Vagina (tissue), 2 donors: ENCODE measurements at regions not wholly inside any gene's neighbourhood (a gene's known extent, or its start where the extent isn't known, plus 50 kb on each side); places are given as distances from the start of the nearest gene placed in this dataset.

Experiments
- DNase-seq, 2 donors: peaks; one replicate each; pipeline ENCODE4 v3.0.0-alpha.2; 2017; ENCODE audit errors: extremely low spot score in 2 of 2
- H3K27ac ChIP-seq: fragments of 200-600 bp; sonication (generic); one replicate; pipeline ENCODE4 v1.5.1; 2019
- H3K27me3 ChIP-seq: fragments of 200-600 bp; sonication (generic); one replicate; pipeline ENCODE4 v1.5.1; 2019
- H3K36me3 ChIP-seq, 2 donors: fragments of 200-600 bp; sonication (generic); one replicate each; pipeline ENCODE4 v1.5.1; 2017 to 2019
- H3K4me1 ChIP-seq: fragments of 200-600 bp; sonication (generic); one replicate; pipeline ENCODE4 v1.5.1; 2019
- H3K4me3 ChIP-seq, 2 donors: fragments of 200-600 bp; sonication (generic); 1 replicate in 1 of 2; 2 replicates in 1 of 2; pipeline ENCODE4 v1.5.1; 2016 to 2019
- H3K9me3 ChIP-seq: fragments of 200-600 bp; sonication (generic); one replicate; pipeline ENCODE4 v1.5.1; 2019
- POLR2A ChIP-seq, 2 donors: fragments of 450-650 bp; IDR thresholded peaks; one replicate each; pipeline ENCODE4 v1.6.1; 2017; ENCODE audit warnings: antibody characterized with exemption in 2 of 2, mild to moderate bottlenecking in 2 of 2, moderate library complexity in 2 of 2
- POLR2AphosphoS5 ChIP-seq, 2 donors: sonication (generic); formaldehyde crosslinking; IDR thresholded peaks; one replicate each; pipeline ENCODE4 v1.9.0; 2017; ENCODE audit warnings: antibody characterized with exemption in 2 of 2, mild to moderate bottlenecking in 2 of 2, low read depth in 1 of 2; ENCODE audit not compliant: insufficient read depth in 1 of 2
- intact Hi-C: fragments of 100-400 bp; cut with DNase I; formaldehyde crosslinking; loops from one replicate; pipeline ENCODE4 v1.15.1; 2023
- TF ChIP-seq, protein P1 (sequence below), 3 experiments: fragments of 450-650 bp in 2 of 3; fragments of 200-600 bp in 1 of 3; sonication (generic) in 1 of 3; IDR thresholded peaks; one replicate each; pipeline ENCODE4 v1.5.1; 2017 to 2019; ENCODE audit warnings: antibody characterized with exemption in 3 of 3, mild to moderate bottlenecking in 2 of 3, moderate library complexity in 2 of 3

- Histone ChIP-seq H3K27me3 (no peaks in the 10 kb centered on the region), H3K4me3 (no peak overlapping the region), H3K4me1 (peaks cover 33% of the 10 kb centered on the region), H3K27ac (no peak overlapping the region), H3K9me3 (peaks cover 4% of the 10 kb centered on the region), H3K36me3 (no peaks in the 10 kb centered on the region)
- DNase-seq: no peak
- intact Hi-C loops: no loop called here
- TF ChIP-seq POLR2AphosphoS5 (IDR thresholded peaks at IDR 0.05; ENCODE audit: insufficient read depth in 1 of 2, low read depth in 1 of 2) (no peak), POLR2A (IDR thresholded peaks at IDR 0.05) (no peak)
- TF ChIP-seq, protein P1, sequence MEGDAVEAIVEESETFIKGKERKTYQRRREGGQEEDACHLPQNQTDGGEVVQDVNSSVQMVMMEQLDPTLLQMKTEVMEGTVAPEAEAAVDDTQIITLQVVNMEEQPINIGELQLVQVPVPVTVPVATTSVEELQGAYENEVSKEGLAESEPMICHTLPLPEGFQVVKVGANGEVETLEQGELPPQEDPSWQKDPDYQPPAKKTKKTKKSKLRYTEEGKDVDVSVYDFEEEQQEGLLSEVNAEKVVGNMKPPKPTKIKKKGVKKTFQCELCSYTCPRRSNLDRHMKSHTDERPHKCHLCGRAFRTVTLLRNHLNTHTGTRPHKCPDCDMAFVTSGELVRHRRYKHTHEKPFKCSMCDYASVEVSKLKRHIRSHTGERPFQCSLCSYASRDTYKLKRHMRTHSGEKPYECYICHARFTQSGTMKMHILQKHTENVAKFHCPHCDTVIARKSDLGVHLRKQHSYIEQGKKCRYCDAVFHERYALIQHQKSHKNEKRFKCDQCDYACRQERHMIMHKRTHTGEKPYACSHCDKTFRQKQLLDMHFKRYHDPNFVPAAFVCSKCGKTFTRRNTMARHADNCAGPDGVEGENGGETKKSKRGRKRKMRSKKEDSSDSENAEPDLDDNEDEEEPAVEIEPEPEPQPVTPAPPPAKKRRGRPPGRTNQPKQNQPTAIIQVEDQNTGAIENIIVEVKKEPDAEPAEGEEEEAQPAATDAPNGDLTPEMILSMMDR (IDR thresholded peaks at IDR 0.05): no peak
Measured at GRCh38 chr10:31694126-31694685, 234.4 kb downstream of the ARHGAP12 start.

DNA sequence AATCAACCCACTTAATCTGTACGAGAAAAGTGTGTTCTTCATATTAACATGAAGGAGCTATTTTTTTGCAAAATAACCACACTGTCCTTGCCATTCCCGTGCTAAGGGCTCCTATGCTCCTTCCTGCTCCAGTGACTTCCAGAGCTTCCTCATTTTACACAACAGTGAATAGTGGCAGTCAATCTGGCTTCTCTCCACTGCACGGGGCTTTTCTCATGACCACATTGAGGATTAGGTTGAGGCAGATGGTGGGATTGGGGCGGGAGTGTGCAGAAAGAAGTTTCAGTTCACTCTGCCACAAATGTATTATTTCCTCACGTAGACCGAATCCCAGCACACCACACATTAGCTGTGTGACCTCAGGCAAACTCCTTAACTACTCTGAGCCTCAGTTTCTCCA is 235.1 kb downstream of the ARHGAP12 start:
- TF ChIP-seq, protein P1 (IDR thresholded peaks at IDR 0.05): no peak
- TF ChIP-seq POLR2A (IDR thresholded peaks at IDR 0.05) (no peak), POLR2AphosphoS5 (IDR thresholded peaks at IDR 0.05; ENCODE audit: insufficient read depth in 1 of 2, low read depth in 1 of 2) (no peak)

DNA sequence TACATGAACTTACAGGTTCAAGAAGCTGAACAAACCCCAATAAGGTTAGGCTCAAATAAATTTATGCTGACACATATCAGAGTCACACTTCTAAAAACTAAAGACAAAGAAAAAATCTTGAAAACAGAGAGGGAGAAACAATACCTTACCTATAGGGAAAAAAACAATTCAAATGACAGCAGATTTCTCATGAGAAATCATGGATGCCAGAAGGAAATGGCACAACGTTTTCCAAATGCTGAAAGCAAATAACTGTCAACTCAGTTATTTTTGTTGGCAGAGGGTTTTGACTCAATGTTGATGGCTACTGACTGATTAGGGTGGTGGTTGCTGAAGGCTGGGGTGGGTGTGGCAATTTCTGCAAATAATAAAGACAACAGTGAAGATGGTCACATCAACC is 239.4 kb downstream of the ARHGAP12 start:
- no peak overlapping the region for H3K27ac ChIP-seq
- H3K4me3 ChIP-seq: no peak overlapping the region
- no peak for DNase-seq
- H3K36me3 ChIP-seq: no peaks in the 10 kb centered on the region
- TF ChIP-seq, protein P1 (IDR thresholded peaks at IDR 0.05): no peak
- TF ChIP-seq POLR2A (IDR thresholded peaks at IDR 0.05) (no peak), POLR2AphosphoS5 (IDR thresholded peaks at IDR 0.05; ENCODE audit: insufficient read depth in 1 of 2, low read depth in 1 of 2) (no peak)
- H3K4me1 ChIP-seq: no peaks in the 10 kb centered on the region
- H3K27me3 ChIP-seq: no peaks in the 10 kb centered on the region
- H3K9me3 ChIP-seq: peaks cover 4% of the 10 kb centered on the region
- intact Hi-C loops: no loop called here

More for the DNA sequence above, 235.1 kb downstream of the ARHGAP12 start:
- Histone ChIP-seq H3K4me3 (no peak overlapping the region), H3K27ac (no peak overlapping the region), H3K4me1 (peaks cover 26% of the 10 kb centered on the region), H3K36me3 (no peaks in the 10 kb centered on the region), H3K9me3 (peaks cover 4% of the 10 kb centered on the region), H3K27me3 (no peaks in the 10 kb centered on the region)
- DNase-seq: no peak
- intact Hi-C loops: no loop called here

DNA sequence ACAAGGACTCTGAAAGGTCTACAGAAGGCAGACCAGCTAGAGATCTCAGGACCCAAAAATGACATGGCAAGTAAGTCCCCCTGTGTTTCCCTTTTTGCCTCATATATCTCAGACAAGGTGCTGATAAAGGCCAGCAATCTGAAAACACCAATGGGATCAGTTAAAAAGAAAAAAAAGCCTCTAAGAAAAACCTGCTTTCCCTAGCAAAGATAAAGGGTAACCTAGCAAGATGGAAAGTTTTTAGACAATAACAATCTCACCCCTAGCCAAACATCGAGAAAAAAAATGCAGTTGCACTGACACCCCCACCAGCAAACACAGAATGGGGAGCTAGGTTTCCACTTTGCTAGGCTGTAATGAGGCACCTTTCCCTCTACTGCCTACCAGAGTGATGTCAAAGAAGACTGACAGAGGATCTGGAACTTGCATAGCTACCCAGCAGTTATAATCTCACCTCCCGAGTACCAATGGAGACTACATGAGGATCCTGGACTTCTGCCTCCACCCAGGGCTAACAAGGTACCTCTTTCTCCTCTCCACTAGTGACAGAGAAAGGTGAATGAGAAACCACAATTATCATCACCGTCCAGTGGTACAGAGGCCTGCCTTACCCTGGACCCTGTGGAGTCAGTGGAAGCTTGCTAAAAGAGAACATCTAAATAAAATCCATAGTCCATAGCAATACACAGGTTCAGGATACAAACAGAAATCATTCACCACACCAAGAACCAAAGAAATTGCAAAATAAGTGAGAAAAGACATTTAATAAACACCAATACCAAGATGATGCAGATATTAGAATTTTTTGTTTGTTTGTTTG is 240.8 kb downstream of the ARHGAP12 start:
- H3K9me3 ChIP-seq: peaks cover 13% of the 10 kb centered on the region
- DNase-seq: no peak
- H3K27ac ChIP-seq: no peak overlapping the region
- H3K27me3 ChIP-seq: no peaks in the 10 kb centered on the region
- intact Hi-C loops: no loop called here
- TF ChIP-seq, protein P1 (IDR thresholded peaks at IDR 0.05): no peak
- TF ChIP-seq POLR2A (IDR thresholded peaks at IDR 0.05): no peak
- TF ChIP-seq POLR2AphosphoS5 (IDR thresholded peaks at IDR 0.05; ENCODE audit: insufficient read depth in 1 of 2, low read depth in 1 of 2): no peak
- no peaks in the 10 kb centered on the region for H3K36me3 ChIP-seq
- H3K4me1 ChIP-seq: no peaks in the 10 kb centered on the region
- no peak overlapping the region for H3K4me3 ChIP-seq

DNA sequence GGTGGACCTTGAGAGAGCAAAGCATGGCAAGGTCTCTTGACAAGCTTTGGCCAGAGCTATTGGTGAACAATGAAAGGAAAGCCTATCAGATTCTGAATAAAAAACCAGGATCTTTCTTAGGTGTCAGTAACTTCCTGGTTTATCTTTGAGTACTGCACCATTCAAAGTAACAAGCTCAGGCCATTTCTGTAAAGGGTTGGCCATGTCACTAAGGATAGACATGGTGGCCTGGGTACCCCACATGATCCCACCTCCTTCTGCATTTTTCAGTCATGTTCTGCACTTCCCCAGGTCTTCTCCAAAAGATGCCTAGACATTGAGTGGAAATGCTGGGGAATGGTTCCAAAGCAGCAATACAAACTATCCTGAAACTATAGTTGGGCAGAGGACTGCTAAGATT is 242.0 kb downstream of the ARHGAP12 start:
- Histone ChIP-seq H3K36me3 (no peaks in the 10 kb centered on the region), H3K4me1 (no peaks in the 10 kb centered on the region), H3K9me3 (peaks cover 13% of the 10 kb centered on the region), H3K27ac (no peak overlapping the region), H3K4me3 (no peak overlapping the region), H3K27me3 (no peaks in the 10 kb centered on the region)
- intact Hi-C loops: no loop called here
- DNase-seq: no peak
- TF ChIP-seq POLR2AphosphoS5 (IDR thresholded peaks at IDR 0.05; ENCODE audit: insufficient read depth in 1 of 2, low read depth in 1 of 2): no peak
- TF ChIP-seq, protein P1 (IDR thresholded peaks at IDR 0.05): no peak
